ENCODE measurements at regions not wholly inside any gene's neighbourhood (a gene's known extent, or its start where the extent isn't known, plus 50 kb on each side); places are given as distances from the start of the nearest gene placed in this dataset.
A peak's percentile ranks its signal among the peaks of the same experiment; 100 is the strongest.

- DNase-seq (peak in 1 of 4 donors; percentile 45), ATAC-seq (no peak)
- no peak for TF ChIP-seq CTCF (IDR thresholded peaks at IDR 0.05)
- Histone ChIP-seq H3K27me3 (no peaks in the 10 kb centered on the region), H3K4me3 (no peak overlapping the region), H3K9me3 (no peaks in the 10 kb centered on the region), H3K36me3 (no peaks in the 10 kb centered on the region), H3K27ac (no peak overlapping the region), H3K4me1 (no peaks in the 10 kb centered on the region)
- intact Hi-C loops (cut with DNase I) = no loop called here
Observed at GRCh38 chr2:128776461-128777195, 458.0 kb upstream of the HS6ST1 start.

- ATAC-seq (no peak), DNase-seq (peak in 1 of 4 donors; percentile 39)
- Histone ChIP-seq H3K9me3 (no peaks in the 10 kb centered on the region), H3K4me1 (no peaks in the 10 kb centered on the region), H3K36me3 (no peaks in the 10 kb centered on the region), H3K27ac (no peak overlapping the region), H3K4me3 (no peak overlapping the region), H3K27me3 (no peaks in the 10 kb centered on the region)
- TF ChIP-seq CTCF (IDR thresholded peaks at IDR 0.05) = no peak
- intact Hi-C loops (cut with DNase I) = no loop called here
Observed at GRCh38 chr2:128777196-128778035, 458.7 kb upstream of the HS6ST1 start.

- H3K36me3 ChIP-seq = no peaks in the 10 kb centered on the region
- no peak for TF ChIP-seq CTCF (IDR thresholded peaks at IDR 0.05)
- H3K4me1 ChIP-seq = no peaks in the 10 kb centered on the region
- ATAC-seq (no peak), DNase-seq (no peak)
- intact Hi-C loops (cut with DNase I) = no loop called here
- no peak overlapping the region for H3K4me3 ChIP-seq
- no peak overlapping the region for H3K27ac ChIP-seq
- no peaks in the 10 kb centered on the region for H3K27me3 ChIP-seq
- no peaks in the 10 kb centered on the region for H3K9me3 ChIP-seq
Observed at GRCh38 chr2:128778843-128779242, 460.2 kb upstream of the HS6ST1 start.

- no peak for ATAC-seq
- Histone ChIP-seq H3K27ac (no peak overlapping the region), H3K4me3 (no peak overlapping the region), H3K27me3 (no peaks in the 10 kb centered on the region), H3K9me3 (no peaks in the 10 kb centered on the region), H3K36me3 (no peaks in the 10 kb centered on the region), H3K4me1 (no peaks in the 10 kb centered on the region)
- no peak for TF ChIP-seq CTCF (IDR thresholded peaks at IDR 0.05)
- intact Hi-C loops (cut with DNase I) = no loop called here
- peak in 1 of 4 donors; percentile 32 for DNase-seq
Observed at GRCh38 chr2:128779301-128780095, 460.8 kb upstream of the HS6ST1 start.
